Motor neuron (in vitro differentiated cells): ENCODE measurements at regions not wholly inside any gene's neighbourhood (a gene's known extent, or its start where the extent isn't known, plus 50 kb on each side); places are given as distances from the start of the nearest gene placed in this dataset.

Source experiments
- ATAC-seq, 8 experiments: fragments of 200-7000 bp; cut with Tn5 transposase; replicated peaks in 6 of 8; 2 replicates each; pipeline ENCODE4 v1.8.0; 2021; ENCODE audit warnings: mild to moderate bottlenecking in 8 of 8, moderate library complexity in 8 of 8
- H3K27ac ChIP-seq, 2 donors: fragments of 250-450 bp; sonication (Bioruptor Pico); 2 replicates each; pipeline ENCODE4 v1.9.0; 2021; ENCODE audit warnings: antibody characterized with exemption in 2 of 2, mild to moderate bottlenecking in 2 of 2, moderate library complexity in 1 of 2
- H3K4me1 ChIP-seq, 2 donors: fragments of 250-450 bp; sonication (Bioruptor Pico); replicated peaks in 1 of 2; 2 replicates each; pipeline ENCODE4 v1.6.1; 2021; ENCODE audit warnings: antibody characterized with exemption in 2 of 2, mild to moderate bottlenecking in 2 of 2, moderate library complexity in 1 of 2
- H3K4me3 ChIP-seq, 5 donors: fragments of 250-450 bp; sonication (Bioruptor Pico); 2 replicates each; pipeline ENCODE4 v1.9.0; 2021; ENCODE audit warnings: antibody characterized with exemption in 5 of 5, mild to moderate bottlenecking in 5 of 5, moderate library complexity in 4 of 5
- WGBS, 10 experiments: fragments of 450-650 bp; shearing (Covaris generic); methylation state at CpG; one replicate each; pipeline ENCODE4 v1.0.0; 2022; 5-methylcytosine and 5-hydroxymethylcytosine counted together
- in situ Hi-C, 9 experiments: fragments of 400-800 bp; cut with MboI; loops; one replicate each; pipeline ENCODE4 v1.15.0; 2021; ENCODE audit warnings: low sequenced_read_pairs in 9 of 9, low pct_unique_long_range_greater_than_20kb in 2 of 9; ENCODE audit not compliant: unreplicated experiment in 9 of 9

DNA sequence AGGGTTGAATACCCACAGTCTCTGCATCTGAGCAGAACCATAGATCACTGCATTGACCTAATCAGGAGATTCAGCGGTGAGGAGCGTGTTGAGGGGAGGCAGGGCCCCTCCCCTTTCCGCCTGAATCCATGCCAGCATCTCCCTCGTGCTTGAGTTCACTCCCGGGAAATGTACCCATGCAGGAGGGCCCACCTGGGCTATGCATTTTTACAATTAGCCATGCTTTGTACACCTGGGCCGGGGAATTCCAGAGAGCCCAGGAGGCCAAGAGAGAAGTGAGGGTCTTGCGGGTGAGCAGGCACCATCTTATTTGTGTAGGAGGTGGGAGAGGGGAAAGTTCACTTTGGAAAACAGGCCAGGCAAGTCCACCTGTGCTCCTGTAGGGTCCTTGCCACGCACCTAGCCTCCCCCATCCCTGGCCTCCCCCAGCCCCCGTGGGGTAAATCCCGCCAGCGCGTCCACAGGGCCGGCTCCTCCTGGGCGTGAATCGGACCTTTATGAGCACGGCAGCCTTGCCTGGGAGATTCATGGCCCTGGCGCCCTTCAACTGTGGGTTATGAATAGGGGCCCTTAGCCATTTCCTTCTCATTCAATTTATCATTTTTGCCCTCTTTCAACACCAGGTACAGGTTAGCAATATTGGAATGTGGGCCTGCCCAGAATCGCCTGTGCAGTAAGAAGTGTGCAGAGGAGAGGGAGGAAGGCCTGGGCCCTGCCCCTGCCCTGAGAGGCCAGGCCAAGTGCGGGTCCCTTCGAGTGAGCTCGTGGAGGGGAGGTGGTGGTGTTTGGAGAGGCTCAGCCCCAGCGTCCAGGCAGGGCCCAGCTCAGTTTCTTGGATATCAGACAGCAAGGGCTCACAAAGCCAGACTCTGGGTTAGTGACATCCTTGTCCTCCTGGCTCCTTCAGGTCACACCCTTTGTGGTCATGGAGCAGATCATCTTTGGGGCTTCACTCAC is 84.4 kb upstream of the ACTRT2 start:
- 0 to 85% (median 51%) methylated on average over 1 to 16 of the region's 22 CpGs; no CpG with 5 or more reads in 2 of the 10 experiments for WGBS, 10 experiments
- Histone ChIP-seq H3K4me3 (no peak overlapping the region), H3K4me1 (no peaks in the 10 kb centered on the region), H3K27ac (no peak overlapping the region)
- ATAC-seq: no peak
- in situ Hi-C loops: no loop called here

DNA sequence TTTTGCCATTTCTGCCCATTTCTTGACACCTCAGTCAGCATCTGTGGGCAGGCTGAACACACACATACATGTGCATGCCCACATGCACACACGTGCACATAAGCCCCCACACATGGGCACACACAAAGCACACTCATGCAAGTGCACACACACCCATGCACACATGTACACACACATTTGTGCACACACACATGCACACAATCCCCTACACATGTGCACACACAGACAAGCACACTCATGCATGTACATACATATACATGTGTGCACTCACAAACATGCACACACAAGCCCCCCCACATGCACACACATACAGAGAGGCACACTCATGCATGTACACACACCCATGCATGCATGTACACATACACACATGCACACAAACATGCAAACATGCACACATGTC is 83.5 kb upstream of the ACTRT2 start:
- in situ Hi-C loops: no loop called here

DNA sequence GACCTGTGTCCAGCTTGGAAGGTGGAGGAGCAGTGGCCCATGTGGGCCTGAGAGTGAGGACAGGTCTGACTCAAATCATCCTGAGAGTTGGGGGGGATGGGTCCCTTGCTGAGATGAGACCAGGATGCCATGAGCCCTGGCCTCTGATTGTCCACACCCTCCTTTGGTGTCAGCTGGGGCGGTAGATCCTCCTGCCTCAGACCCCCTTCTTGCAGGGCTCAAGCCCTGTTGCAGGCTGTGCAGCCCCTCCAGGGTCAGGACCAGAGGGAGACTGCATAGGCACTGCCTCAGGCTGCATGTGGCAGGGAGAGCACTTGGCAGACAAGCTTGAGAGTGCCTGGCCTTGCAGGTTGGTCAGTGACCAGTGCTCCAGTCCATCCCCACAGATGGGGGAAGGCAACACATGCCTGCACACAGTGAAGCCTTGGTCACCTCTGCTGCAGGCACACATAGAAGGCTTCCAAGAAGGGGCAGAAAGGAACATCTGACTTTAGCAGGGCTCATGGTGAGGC is 82.2 kb upstream of the ACTRT2 start:
- WGBS, 10 experiments: 50% methylated on average over 1 of the region's 1 CpG; no CpG with 5 or more reads in 9 of the 10 experiments
- Histone ChIP-seq H3K27ac (no peak overlapping the region), H3K4me3 (no peak overlapping the region), H3K4me1 (no peaks in the 10 kb centered on the region)
- ATAC-seq: no peak
- in situ Hi-C loops: no loop called here

More for the DNA sequence above, 83.5 kb upstream of the ACTRT2 start:
- no peak for ATAC-seq
- no peak overlapping the region for H3K27ac ChIP-seq
- H3K4me1 ChIP-seq: no peaks in the 10 kb centered on the region
- no CpG with 5 or more reads among the region's 1 CpG for WGBS, 10 experiments
- no peak overlapping the region for H3K4me3 ChIP-seq

DNA sequence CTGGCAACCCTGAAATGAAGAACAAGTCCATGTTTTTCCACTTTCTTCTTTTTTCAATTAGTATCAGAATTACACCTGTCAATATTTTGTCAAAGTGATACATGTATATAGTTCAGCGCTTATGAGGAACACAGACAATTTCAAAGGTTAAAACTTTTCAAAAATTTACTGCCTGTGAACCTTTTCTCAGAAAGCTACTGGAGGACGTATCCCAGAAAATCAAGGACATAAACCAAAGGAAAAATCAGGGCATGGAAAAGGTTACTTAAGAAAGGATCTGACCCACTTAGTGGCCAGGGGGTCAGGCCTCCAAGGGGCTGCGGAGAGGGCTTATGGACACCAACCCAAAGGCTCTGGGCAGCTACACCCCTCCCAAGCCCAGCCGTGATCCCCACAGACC is 81.1 kb upstream of the ACTRT2 start:
- Histone ChIP-seq H3K27ac (no peak overlapping the region), H3K4me3 (no peak overlapping the region), H3K4me1 (no peaks in the 10 kb centered on the region)
- in situ Hi-C loops: no loop called here
- ATAC-seq: no peak
- WGBS, 10 experiments: 0 to 84% (median 29%) methylated on average over 2 to 4 of the region's 4 CpGs; no CpG with 5 or more reads in 2 of the 10 experiments

DNA sequence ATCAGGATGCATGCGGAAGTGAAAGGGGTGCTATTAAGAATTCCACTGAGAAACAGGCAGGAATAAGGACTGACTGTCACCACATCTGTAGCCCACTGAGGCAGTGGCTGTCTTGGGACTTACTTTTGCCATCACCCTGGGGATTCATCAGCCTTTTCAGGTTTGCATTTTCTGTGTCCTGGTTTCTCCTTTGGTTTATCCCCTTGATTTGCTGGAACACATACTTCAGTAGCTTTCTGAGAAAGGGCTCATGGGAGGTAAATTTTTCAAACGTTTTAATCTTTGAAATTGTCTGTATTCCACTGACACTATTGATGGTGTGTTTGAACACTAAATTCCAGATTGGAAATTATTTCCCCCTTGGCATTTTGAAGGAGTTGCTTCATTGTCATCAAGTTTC is 80.2 kb upstream of the ACTRT2 start:
- in situ Hi-C loops: no loop called here
- H3K4me1 ChIP-seq: no peaks in the 10 kb centered on the region
- WGBS, 10 experiments: 0 to 100% (median 35%) methylated on average over 1 to 2 of the region's 2 CpGs; no CpG with 5 or more reads in 1 of the 10 experiments
- H3K27ac ChIP-seq: no peak overlapping the region
- ATAC-seq: no peak
- H3K4me3 ChIP-seq: no peak overlapping the region

DNA sequence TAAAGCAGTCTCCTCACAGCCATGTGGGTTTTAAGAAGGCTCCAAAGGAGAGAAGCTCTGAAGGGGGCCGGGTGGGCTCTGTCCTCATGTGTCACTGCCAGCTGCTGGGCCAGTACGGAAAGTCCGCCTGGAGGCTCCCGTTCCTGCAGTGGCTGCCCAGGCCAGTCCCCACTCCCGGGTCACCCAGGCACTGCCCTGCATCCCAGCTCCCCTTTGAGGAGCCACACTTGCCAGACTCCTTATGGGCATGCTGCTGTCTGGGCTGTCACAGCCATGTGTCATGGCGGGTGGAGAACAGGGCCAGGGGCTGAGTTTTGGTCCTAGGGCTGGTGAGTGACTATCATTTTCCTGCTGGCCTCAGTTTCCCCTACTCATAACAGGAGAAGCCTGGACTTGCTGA is 79.4 kb upstream of the ACTRT2 start:
- in situ Hi-C loops: no loop called here
- H3K27ac ChIP-seq: no peak overlapping the region
- no peak for ATAC-seq
- H3K4me1 ChIP-seq: no peaks in the 10 kb centered on the region
- 43 to 80% (median 52%) methylated on average over 1 to 6 of the region's 6 CpGs; no CpG with 5 or more reads in 4 of the 10 experiments for WGBS, 10 experiments
- H3K4me3 ChIP-seq: no peak overlapping the region

DNA sequence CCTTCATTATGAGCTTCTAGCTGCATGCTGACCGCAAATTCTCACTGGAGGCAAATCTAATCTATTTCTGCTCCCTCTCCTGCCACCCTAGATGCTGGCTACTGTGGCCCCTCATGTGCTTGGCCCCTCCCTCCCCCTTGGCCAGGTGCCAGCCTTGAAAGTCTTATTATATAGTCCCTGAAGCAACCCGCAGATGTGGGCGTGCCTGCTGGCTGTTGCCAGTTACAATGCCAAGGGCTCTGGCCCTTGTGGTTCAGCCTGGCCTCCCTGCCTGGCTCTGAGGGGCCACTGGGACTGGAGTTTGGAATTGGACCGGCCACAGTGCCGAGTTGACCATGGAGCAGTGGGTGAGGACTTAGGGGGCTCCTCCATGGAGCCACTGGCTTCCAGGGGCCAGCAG is 78.9 kb upstream of the ACTRT2 start:
- no peak for ATAC-seq
- H3K27ac ChIP-seq: no peak overlapping the region
- H3K4me1 ChIP-seq: no peaks in the 10 kb centered on the region
- 18 to 60% (median 31%) methylated on average over 1 to 2 of the region's 5 CpGs; no CpG with 5 or more reads in 5 of the 10 experiments for WGBS, 10 experiments
- H3K4me3 ChIP-seq: no peak overlapping the region
- in situ Hi-C loops: no loop called here

DNA sequence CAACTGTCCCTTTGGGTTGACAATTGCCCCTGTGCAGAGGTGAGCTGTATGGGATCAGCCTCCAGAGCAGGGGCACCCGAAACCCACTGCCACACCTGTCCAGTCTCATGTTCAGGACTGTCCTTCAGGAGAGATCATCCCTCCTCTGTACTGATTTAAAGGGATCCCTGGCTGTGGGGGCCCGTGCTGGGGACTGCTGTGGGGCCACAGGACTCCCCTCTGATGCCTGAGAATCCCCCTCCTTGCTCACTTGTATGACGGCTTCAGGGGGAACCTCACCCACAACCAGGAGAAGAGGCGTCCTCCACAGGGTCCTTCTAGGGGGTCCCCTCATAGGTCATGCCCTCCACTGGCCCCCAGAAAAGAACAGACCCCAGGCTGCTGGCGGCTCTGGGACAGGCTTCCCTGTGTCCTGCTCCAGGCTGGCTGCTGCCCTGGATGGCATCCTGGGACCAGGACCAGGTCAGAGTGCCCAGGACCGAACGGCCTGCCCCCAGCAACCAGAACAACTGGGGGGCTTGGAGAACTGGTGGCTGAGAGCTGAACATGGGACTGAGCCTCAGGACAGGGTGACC is 77.5 kb upstream of the ACTRT2 start:
- Histone ChIP-seq H3K4me3 (no peak overlapping the region), H3K4me1 (no peaks in the 10 kb centered on the region), H3K27ac (no peak overlapping the region)
- 0 to 80% (median 34%) methylated on average over 1 to 6 of the region's 7 CpGs; no CpG with 5 or more reads in 3 of the 10 experiments for WGBS, 10 experiments
- in situ Hi-C loops: no loop called here
- no peak for ATAC-seq

DNA sequence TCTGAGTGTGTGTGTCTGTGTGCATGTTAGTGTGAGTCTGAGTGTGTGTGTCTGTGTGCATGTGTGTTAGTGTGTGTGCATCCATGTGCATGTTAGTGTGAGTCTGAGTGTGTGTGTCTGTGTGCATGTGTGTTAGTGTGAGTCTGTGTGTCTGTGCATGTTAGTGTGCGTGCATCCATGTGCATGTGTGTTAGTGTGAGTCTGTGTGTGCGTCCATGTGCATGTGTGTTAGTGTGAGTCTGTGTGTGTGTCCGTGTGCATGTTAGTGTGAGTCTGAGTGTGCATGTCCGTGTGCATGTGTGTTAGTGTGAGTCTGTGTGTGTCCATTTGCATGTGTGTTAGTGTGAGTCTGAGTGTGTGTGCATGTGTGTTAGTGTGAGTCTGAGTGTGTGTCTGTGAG is 76.6 kb upstream of the ACTRT2 start:
- ATAC-seq: no peak
- Histone ChIP-seq H3K4me1 (no peaks in the 10 kb centered on the region), H3K4me3 (no peak overlapping the region), H3K27ac (no peak overlapping the region)
- in situ Hi-C loops: no loop called here
- 28 to 64% (median 51%) methylated on average over 2 to 4 of the region's 4 CpGs; no CpG with 5 or more reads in 6 of the 10 experiments for WGBS, 10 experiments

DNA sequence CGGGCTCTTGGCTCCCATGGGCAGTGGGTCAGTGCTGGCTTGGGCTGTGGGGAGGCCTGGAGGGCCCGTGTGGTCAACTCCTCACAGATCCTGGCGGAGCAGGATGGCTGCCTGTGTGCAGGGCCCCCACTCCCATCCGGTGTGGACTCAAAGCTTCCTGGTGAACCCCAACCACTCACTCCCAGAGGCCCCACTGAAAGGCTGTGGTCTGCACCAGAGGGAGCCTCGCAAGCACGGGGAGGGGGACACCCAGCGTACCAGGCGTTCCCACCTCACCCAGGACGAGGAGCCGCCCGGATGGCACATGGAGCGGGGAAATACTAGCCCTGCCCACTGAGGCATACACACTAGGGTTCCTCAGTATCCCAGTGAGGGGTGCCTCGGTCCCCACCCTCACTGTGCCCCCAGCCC is 75.4 kb upstream of the ACTRT2 start:
- ATAC-seq: no peak
- no peaks in the 10 kb centered on the region for H3K4me1 ChIP-seq
- H3K4me3 ChIP-seq: no peak overlapping the region
- in situ Hi-C loops: no loop called here
- H3K27ac ChIP-seq: no peak overlapping the region
- WGBS, 10 experiments: 0 to 66% (median 23%) methylated on average over 1 to 4 of the region's 13 CpGs; no CpG with 5 or more reads in 3 of the 10 experiments

DNA sequence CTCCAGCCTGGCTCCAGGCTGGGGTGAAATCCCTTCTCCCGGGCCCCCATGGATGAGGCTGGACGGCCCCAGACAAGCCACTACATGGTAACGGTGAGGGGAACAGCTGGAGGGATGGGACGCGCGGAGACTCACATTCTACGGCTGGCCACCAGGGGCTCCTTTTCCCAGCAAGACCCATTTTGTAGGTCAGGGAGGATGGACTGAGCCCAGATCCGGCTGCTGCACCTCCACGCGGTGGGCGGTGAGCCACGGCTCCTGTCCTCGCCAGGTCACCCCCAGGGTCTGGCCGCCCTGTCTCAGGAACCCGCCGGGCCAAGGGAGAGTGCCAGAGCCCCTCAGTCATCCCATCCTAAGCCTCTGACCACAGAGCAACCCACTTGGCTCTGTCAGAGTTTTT is 75.0 kb upstream of the ACTRT2 start:
- ATAC-seq: no peak
- WGBS, 10 experiments: 8 to 92% (median 58%) methylated on average over 4 to 10 of the region's 16 CpGs; no CpG with 5 or more reads in 4 of the 10 experiments
- Histone ChIP-seq H3K4me1 (no peaks in the 10 kb centered on the region), H3K27ac (no peak overlapping the region), H3K4me3 (no peak overlapping the region)
- in situ Hi-C loops: no loop called here

DNA sequence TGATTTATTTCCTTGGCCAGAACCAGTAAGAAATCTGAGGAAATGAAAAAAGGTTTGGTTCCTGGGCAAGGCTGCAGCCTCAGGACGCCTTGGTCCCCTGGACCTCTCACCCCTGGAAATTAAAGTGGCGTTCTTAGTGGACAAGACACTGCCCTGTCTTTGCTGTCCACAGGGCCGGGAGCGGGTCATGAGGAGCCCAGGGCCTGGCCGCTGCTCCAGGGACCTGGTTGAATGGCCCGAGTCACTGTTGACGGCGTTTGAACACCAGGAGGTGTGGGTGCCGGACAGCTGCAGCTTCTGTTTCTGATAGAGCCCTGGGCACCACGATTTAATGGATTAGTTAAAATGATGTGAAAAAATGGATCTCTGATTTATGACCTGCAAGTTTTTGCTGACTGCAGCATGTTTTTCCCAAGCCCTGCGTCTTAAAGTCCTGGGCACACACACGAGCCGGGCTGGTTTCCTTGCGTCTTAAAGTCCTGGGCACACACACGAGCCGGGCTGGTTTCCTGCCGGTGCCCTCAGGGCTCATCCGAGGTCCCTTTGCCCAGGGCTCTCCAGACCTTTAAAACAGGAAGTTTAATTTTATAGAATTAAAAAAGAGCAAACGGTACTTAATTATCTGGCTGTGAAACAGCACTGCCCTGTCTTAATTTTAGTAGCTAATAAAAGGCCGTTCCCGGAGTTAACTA is 74.1 kb upstream of the ACTRT2 start:
- no peak overlapping the region for H3K4me3 ChIP-seq
- H3K4me1 ChIP-seq: no peaks in the 10 kb centered on the region
- WGBS, 10 experiments: 0 to 86% (median 55%) methylated on average over 1 to 18 of the region's 21 CpGs; no CpG with 5 or more reads in 1 of the 10 experiments
- in situ Hi-C loops: no loop called here
- no peak for ATAC-seq
- no peak overlapping the region for H3K27ac ChIP-seq
